Liver (tissue), 8 donors: ENCODE measurements at regions not wholly inside any gene's neighbourhood (a gene's known extent, or its start where the extent isn't known, plus 50 kb on each side); places are given as distances from the start of the nearest gene placed in this dataset.

Experiments used
- DNase-seq: peaks from one replicate; pipeline ENCODE4 v3.0.0-alpha.2; 2017; ENCODE audit warnings: low spot score
- H3K27ac ChIP-seq, 2 donors: one replicate each; pipeline ENCODE4 v1.7.0; 2013; ENCODE audit warnings: inconsistent platforms in 2 of 2, low read length in 2 of 2, control low read depth in 1 of 2, low read depth in 1 of 2, mild to moderate bottlenecking in 1 of 2
- H3K27me3 ChIP-seq, 4 donors: one replicate each; pipeline versions ENCODE4 v1.6.1 to v1.7.0; 2013; ENCODE audit warnings: low read length in 3 of 4, inconsistent platforms in 1 of 4, mild to moderate bottlenecking in 1 of 4, moderate library complexity in 1 of 4; ENCODE audit not compliant: control insufficient read depth in 4 of 4, insufficient read depth in 4 of 4
- H3K36me3 ChIP-seq, 4 donors: one replicate each; pipeline versions ENCODE4 v1.6.1 to v1.7.0; 2013; ENCODE audit warnings: low read length in 3 of 4, mild to moderate bottlenecking in 3 of 4, low read depth in 1 of 4, moderate library complexity in 1 of 4; ENCODE audit not compliant: control insufficient read depth in 4 of 4, insufficient read depth in 3 of 4
- H3K4me1 ChIP-seq, 4 donors: one replicate each; pipeline versions ENCODE4 v1.6.1 to v1.7.0; 2013; ENCODE audit warnings: low read length in 3 of 4, mild to moderate bottlenecking in 3 of 4, moderate library complexity in 1 of 4; ENCODE audit not compliant: control insufficient read depth in 4 of 4, insufficient read depth in 4 of 4
- H3K4me3 ChIP-seq, 3 donors: one replicate each; pipeline versions ENCODE4 v1.6.1 to v1.7.0; 2013; ENCODE audit warnings: low read length in 3 of 3, control low read depth in 1 of 3, low read depth in 1 of 3, mild to moderate bottlenecking in 1 of 3
- H3K9ac ChIP-seq, 2 donors: one replicate each; pipeline ENCODE4 v1.7.0; 2013; ENCODE audit warnings: low read length in 2 of 2, mild to moderate bottlenecking in 2 of 2, moderate library complexity in 2 of 2, control low read depth in 1 of 2, low read depth in 1 of 2
- H3K9me3 ChIP-seq, 4 donors: one replicate each; pipeline versions ENCODE4 v1.6.1 to v1.7.0; 2013; ENCODE audit warnings: low read length in 3 of 4; ENCODE audit not compliant: control insufficient read depth in 4 of 4
- CTCF ChIP-seq: fragments of 150-350 bp; IDR thresholded peaks from 2 replicates; pipeline ENCODE4 v1.5.1; 2017; ENCODE audit warnings: improper control_type of control experiment, low read depth, low read length; ENCODE audit not compliant: missing input control
- EGR1 ChIP-seq, 2 donors: IDR thresholded peaks; 2 replicates each; pipeline ENCODE4 v1.6.1; 2016 to 2018; ENCODE audit warnings: antibody characterized with exemption in 2 of 2, low read depth in 2 of 2
- FOXA1 ChIP-seq: IDR thresholded peaks from 2 replicates; pipeline ENCODE4 v1.6.1; 2016; ENCODE audit warnings: antibody characterized with exemption
- FOXA2 ChIP-seq: IDR thresholded peaks from 2 replicates; pipeline ENCODE4 v1.6.1; 2016; ENCODE audit warnings: antibody characterized with exemption
- GABPA ChIP-seq, 2 donors: IDR thresholded peaks in 1 of 2; conservative IDR thresholded peaks in 1 of 2; 2 replicates each; pipeline ENCODE4 v1.6.1; 2016; ENCODE audit warnings: antibody characterized with exemption in 2 of 2, mild to moderate bottlenecking in 1 of 2, moderate library complexity in 1 of 2
- HNF4A ChIP-seq, 2 donors: conservative IDR thresholded peaks; 2 replicates each; pipeline ENCODE4 v1.6.1; 2016; ENCODE audit warnings: antibody characterized with exemption in 2 of 2, mild to moderate bottlenecking in 2 of 2
- HNF4G ChIP-seq: IDR thresholded peaks from 2 replicates; pipeline ENCODE4 v1.6.1; 2016; ENCODE audit warnings: antibody characterized with exemption
- JUND ChIP-seq, 2 donors: IDR thresholded peaks; 2 replicates each; pipeline ENCODE4 v1.6.1; 2016; ENCODE audit warnings: antibody characterized with exemption in 2 of 2
- MAX ChIP-seq: IDR thresholded peaks from 2 replicates; pipeline ENCODE4 v1.6.1; 2016; ENCODE audit warnings: antibody characterized with exemption
- NR2F2 ChIP-seq: IDR thresholded peaks from 2 replicates; pipeline ENCODE4 v1.6.1; 2016; ENCODE audit warnings: antibody characterized with exemption
- RAD21 ChIP-seq, 2 donors: IDR thresholded peaks; 2 replicates each; pipeline ENCODE4 v1.6.1; 2016; ENCODE audit warnings: antibody characterized with exemption in 2 of 2, mild to moderate bottlenecking in 2 of 2
- RXRA ChIP-seq, 2 donors: IDR thresholded peaks; 2 replicates each; pipeline ENCODE4 v1.6.1; 2017 to 2018; ENCODE audit warnings: antibody characterized with exemption in 2 of 2, mild to moderate bottlenecking in 1 of 2
- SP1 ChIP-seq: IDR thresholded peaks from 2 replicates; pipeline ENCODE4 v1.6.1; 2018; ENCODE audit warnings: antibody characterized with exemption, mild to moderate bottlenecking
- TAF1 ChIP-seq: conservative IDR thresholded peaks from 2 replicates; pipeline ENCODE4 v1.6.1; 2016; ENCODE audit warnings: antibody characterized with exemption, mild to moderate bottlenecking
- YY1 ChIP-seq: IDR thresholded peaks from 2 replicates; pipeline ENCODE4 v1.6.1; 2016; ENCODE audit warnings: antibody characterized with exemption, mild to moderate bottlenecking
- ZBTB33 ChIP-seq: IDR thresholded peaks from 2 replicates; pipeline ENCODE4 v1.6.1; 2016; ENCODE audit warnings: antibody characterized with exemption
- WGBS: extraction: QIAGEN DNeasy Blood & Tissue Kit; methylation state at CpG from one replicate; pipeline ENCODE4 v1.1.7; 2013; 5-methylcytosine and 5-hydroxymethylcytosine counted together
- TF ChIP-seq, protein P1 (sequence below): IDR thresholded peaks from 2 replicates; pipeline ENCODE4 v1.6.1; 2016; ENCODE audit warnings: antibody characterized with exemption
- TF ChIP-seq, protein P2 (sequence below): IDR thresholded peaks from 2 replicates; pipeline ENCODE4 v1.6.1; 2016; ENCODE audit warnings: antibody characterized with exemption, mild to moderate bottlenecking
- donor health status: healthy.
- donor health status: healthy.
- donor health status: healthy.
- donor health status: healthy.
- donor health status: healthy.

DNA sequence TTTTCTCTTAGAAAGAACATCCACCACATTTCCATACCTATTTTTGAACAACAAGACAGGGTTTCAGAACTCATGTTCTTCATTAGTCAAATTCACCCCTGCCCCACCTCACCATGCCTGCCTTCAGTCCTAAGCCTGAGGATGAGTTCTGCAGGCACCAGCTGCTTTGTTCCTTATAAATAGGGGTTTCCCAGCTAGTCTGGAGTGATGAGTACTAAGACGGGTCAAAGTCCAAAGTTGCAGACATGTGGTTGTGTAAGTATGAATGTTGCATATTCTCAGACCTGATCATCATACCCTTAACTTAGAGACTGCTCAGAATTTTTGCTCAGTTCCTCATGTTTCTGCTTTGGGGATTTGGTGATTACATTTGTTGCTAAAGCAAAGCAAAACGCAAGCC lies 257.7 kb upstream of the CDYL start (continued):
- TF ChIP-seq FOXA2 = no peak
- no peak for TF ChIP-seq YY1
- TF ChIP-seq EGR1 (IDR thresholded peaks at IDR 0.05; ENCODE audit: low read depth in 2 of 2) = no peak
- TF ChIP-seq, protein P1, sequence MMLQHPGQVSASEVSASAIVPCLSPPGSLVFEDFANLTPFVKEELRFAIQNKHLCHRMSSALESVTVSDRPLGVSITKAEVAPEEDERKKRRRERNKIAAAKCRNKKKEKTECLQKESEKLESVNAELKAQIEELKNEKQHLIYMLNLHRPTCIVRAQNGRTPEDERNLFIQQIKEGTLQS = no peak
- TF ChIP-seq TAF1 = no peak

DNA sequence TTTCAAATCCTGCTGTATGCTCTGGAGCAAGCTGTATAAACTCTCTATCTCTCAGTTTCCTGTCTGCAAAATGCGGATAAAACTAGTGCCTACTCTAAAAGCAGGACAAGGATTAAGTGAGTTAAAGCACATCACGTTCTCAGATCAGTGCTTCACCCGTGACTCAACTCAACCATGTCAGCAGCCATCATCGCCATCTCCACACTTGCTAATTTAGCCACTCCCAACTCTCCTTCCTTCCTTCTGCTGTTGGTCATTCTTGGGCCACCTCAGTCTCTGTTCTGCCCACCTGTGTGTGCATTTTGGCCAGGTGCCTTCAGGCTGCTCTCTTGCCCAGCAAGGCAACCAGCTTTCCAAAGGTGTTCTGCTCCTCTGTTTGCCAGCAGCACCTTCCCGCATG lies 260.0 kb upstream of the CDYL start:
- H3K9me3 ChIP-seq = no peaks in the 10 kb centered on the region
- no peaks in the 10 kb centered on the region for H3K4me1 ChIP-seq
- TF ChIP-seq CTCF (no peak), SP1 (no peak), RXRA (IDR thresholded peaks at IDR 0.05) (no peak), JUND (IDR thresholded peaks at IDR 0.05) (no peak), ZBTB33 (no peak), HNF4A (conservative IDR thresholded peaks at IDR 0.05) (no peak), HNF4G (no peak), GABPA (IDR thresholded peaks at IDR 0.05 in 1 of 2, conservative IDR thresholded peaks at IDR 0.05 in 1 of 2) (no peak)
- no peak overlapping the region for H3K27ac ChIP-seq
- H3K36me3 ChIP-seq = no peaks in the 10 kb centered on the region
- H3K4me3 ChIP-seq = no peak overlapping the region
- peaks cover 0 to 13% (median 0%) of the 10 kb centered on the region in 4 donors for H3K27me3 ChIP-seq
- DNase-seq = no peak
- 71% methylated on average over 5 of the region's 5 CpGs for WGBS
- H3K9ac ChIP-seq = no peak overlapping the region

- no peak for DNase-seq
- TF ChIP-seq FOXA2 (no peak), HNF4G (no peak), YY1 (no peak), EGR1 (IDR thresholded peaks at IDR 0.05; ENCODE audit: low read depth in 2 of 2) (no peak), FOXA1 (no peak), RAD21 (IDR thresholded peaks at IDR 0.05) (no peak), MAX (no peak), RXRA (IDR thresholded peaks at IDR 0.05) (no peak), NR2F2 (no peak), ZBTB33 (no peak), GABPA (IDR thresholded peaks at IDR 0.05 in 1 of 2, conservative IDR thresholded peaks at IDR 0.05 in 1 of 2) (no peak), CTCF (no peak), HNF4A (conservative IDR thresholded peaks at IDR 0.05) (no peak), SP1 (no peak), TAF1 (no peak), JUND (IDR thresholded peaks at IDR 0.05) (no peak)
- TF ChIP-seq, protein P2, sequence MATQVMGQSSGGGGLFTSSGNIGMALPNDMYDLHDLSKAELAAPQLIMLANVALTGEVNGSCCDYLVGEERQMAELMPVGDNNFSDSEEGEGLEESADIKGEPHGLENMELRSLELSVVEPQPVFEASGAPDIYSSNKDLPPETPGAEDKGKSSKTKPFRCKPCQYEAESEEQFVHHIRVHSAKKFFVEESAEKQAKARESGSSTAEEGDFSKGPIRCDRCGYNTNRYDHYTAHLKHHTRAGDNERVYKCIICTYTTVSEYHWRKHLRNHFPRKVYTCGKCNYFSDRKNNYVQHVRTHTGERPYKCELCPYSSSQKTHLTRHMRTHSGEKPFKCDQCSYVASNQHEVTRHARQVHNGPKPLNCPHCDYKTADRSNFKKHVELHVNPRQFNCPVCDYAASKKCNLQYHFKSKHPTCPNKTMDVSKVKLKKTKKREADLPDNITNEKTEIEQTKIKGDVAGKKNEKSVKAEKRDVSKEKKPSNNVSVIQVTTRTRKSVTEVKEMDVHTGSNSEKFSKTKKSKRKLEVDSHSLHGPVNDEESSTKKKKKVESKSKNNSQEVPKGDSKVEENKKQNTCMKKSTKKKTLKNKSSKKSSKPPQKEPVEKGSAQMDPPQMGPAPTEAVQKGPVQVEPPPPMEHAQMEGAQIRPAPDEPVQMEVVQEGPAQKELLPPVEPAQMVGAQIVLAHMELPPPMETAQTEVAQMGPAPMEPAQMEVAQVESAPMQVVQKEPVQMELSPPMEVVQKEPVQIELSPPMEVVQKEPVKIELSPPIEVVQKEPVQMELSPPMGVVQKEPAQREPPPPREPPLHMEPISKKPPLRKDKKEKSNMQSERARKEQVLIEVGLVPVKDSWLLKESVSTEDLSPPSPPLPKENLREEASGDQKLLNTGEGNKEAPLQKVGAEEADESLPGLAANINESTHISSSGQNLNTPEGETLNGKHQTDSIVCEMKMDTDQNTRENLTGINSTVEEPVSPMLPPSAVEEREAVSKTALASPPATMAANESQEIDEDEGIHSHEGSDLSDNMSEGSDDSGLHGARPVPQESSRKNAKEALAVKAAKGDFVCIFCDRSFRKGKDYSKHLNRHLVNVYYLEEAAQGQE = no peak
- Histone ChIP-seq H3K27me3 (peaks cover 0 to 10% (median 0%) of the 10 kb centered on the region in 4 donors), H3K9me3 (no peaks in the 10 kb centered on the region), H3K9ac (no peak overlapping the region), H3K36me3 (no peaks in the 10 kb centered on the region), H3K4me1 (no peaks in the 10 kb centered on the region), H3K4me3 (no peak overlapping the region), H3K27ac (no peak overlapping the region)
- 90% methylated on average over 4 of the region's 4 CpGs for WGBS
Measured at GRCh38 chr6:4513561-4513960, 262.6 kb upstream of the CDYL start.
